Osteocyte (in vitro differentiated cells): ENCODE measurements at regions not wholly inside any gene's neighbourhood (a gene's known extent, or its start where the extent isn't known, plus 50 kb on each side); places are given as distances from the start of the nearest gene placed in this dataset.

ENCODE experiments used
- DNase-seq: peaks from one replicate; pipeline ENCODE4 v3.0.0; 2021; ENCODE audit warnings: mixed read lengths; ENCODE audit not compliant: unreplicated experiment; ENCODE audit errors: extremely low spot score
- H3K27ac Mint-ChIP-seq: one replicate; pipeline ENCODE4 v1.8.0; 2021; ENCODE audit warnings: mild to moderate bottlenecking, mixed read lengths; ENCODE audit not compliant: unreplicated experiment
- H3K27me3 Mint-ChIP-seq: one replicate; pipeline ENCODE4 v1.8.0; 2021; ENCODE audit warnings: mixed read lengths; ENCODE audit not compliant: unreplicated experiment
- H3K36me3 Mint-ChIP-seq: one replicate; pipeline ENCODE4 v1.8.0; 2021; ENCODE audit warnings: mixed read lengths; ENCODE audit not compliant: unreplicated experiment
- H3K4me1 Mint-ChIP-seq: one replicate; pipeline ENCODE4 v1.8.0; 2021; ENCODE audit warnings: mixed read lengths; ENCODE audit not compliant: unreplicated experiment
- H3K4me3 Mint-ChIP-seq: one replicate; pipeline ENCODE4 v1.8.0; 2021; ENCODE audit warnings: mild to moderate bottlenecking, moderate library complexity, mixed read lengths; ENCODE audit not compliant: unreplicated experiment
- H3K9me3 Mint-ChIP-seq: one replicate; pipeline ENCODE4 v1.8.0; 2021; ENCODE audit warnings: mixed read lengths; ENCODE audit not compliant: unreplicated experiment
- CTCF ChIP-seq: fragments of 200-600 bp; sonication (generic); IDR thresholded peaks from 2 replicates; pipeline ENCODE4 v1.5.0; 2021; ENCODE audit warnings: antibody characterized with exemption, mild to moderate bottlenecking, moderate library complexity

- no peak overlapping the region for H3K27ac Mint-ChIP-seq
- peaks cover 29% of the 10 kb centered on the region for H3K4me1 Mint-ChIP-seq
- H3K36me3 Mint-ChIP-seq = peaks cover 3% of the 10 kb centered on the region
- H3K27me3 Mint-ChIP-seq = no peaks in the 10 kb centered on the region
- no peaks in the 10 kb centered on the region for H3K9me3 Mint-ChIP-seq
- DNase-seq = no peak
- no peak for TF ChIP-seq CTCF
- H3K4me3 Mint-ChIP-seq = no peak overlapping the region
Measured at GRCh38 chr5:124581738-124582560, 164.5 kb downstream of the ZNF608 start.

- no peak for DNase-seq
- peaks cover 29% of the 10 kb centered on the region for H3K4me1 Mint-ChIP-seq
- no peak for TF ChIP-seq CTCF
Measured at GRCh38 chr5:124580925-124581737, 165.3 kb downstream of the ZNF608 start.

GRCh38 chr5:124580512-124580911, 165.9 kb downstream of the ZNF608 start:
- no peak for TF ChIP-seq CTCF
- H3K4me1 Mint-ChIP-seq = peaks cover 29% of the 10 kb centered on the region
- DNase-seq = no peak
- no peak overlapping the region for H3K27ac Mint-ChIP-seq
- no peaks in the 10 kb centered on the region for H3K9me3 Mint-ChIP-seq
- H3K4me3 Mint-ChIP-seq = no peak overlapping the region
- no peaks in the 10 kb centered on the region for H3K36me3 Mint-ChIP-seq
- H3K27me3 Mint-ChIP-seq = no peaks in the 10 kb centered on the region

More at GRCh38 chr5:124580925-124581737, 165.3 kb downstream of the ZNF608 start:
- Mint-ChIP-seq H3K9me3 (no peaks in the 10 kb centered on the region), H3K27ac (no peak overlapping the region), H3K27me3 (no peaks in the 10 kb centered on the region), H3K36me3 (no peaks in the 10 kb centered on the region), H3K4me3 (no peak overlapping the region)

GRCh38 chr5:124576848-124577409, 169.5 kb downstream of the ZNF608 start:
- no peak for TF ChIP-seq CTCF
- H3K4me3 Mint-ChIP-seq = no peak overlapping the region
- H3K4me1 Mint-ChIP-seq = peaks cover 9% of the 10 kb centered on the region
- no peak overlapping the region for H3K27ac Mint-ChIP-seq
- H3K36me3 Mint-ChIP-seq = no peaks in the 10 kb centered on the region
- H3K9me3 Mint-ChIP-seq = no peaks in the 10 kb centered on the region
- DNase-seq = no peak
- H3K27me3 Mint-ChIP-seq = peaks cover 2% of the 10 kb centered on the region

- no peaks in the 10 kb centered on the region for H3K36me3 Mint-ChIP-seq
- no peak for DNase-seq
- peaks cover 2% of the 10 kb centered on the region for H3K27me3 Mint-ChIP-seq
- H3K4me3 Mint-ChIP-seq = no peak overlapping the region
- H3K4me1 Mint-ChIP-seq = peaks cover 1% of the 10 kb centered on the region
- H3K9me3 Mint-ChIP-seq = no peaks in the 10 kb centered on the region
- no peak overlapping the region for H3K27ac Mint-ChIP-seq
- TF ChIP-seq CTCF = no peak
Measured at GRCh38 chr5:124575725-124576124, 170.7 kb downstream of the ZNF608 start.
